GM12878 (cell line): ENCODE measurements at regions not wholly inside any gene's neighbourhood (a gene's known extent, or its start where the extent isn't known, plus 50 kb on each side); places are given as distances from the start of the nearest gene placed in this dataset.

Source experiments
- ATAC-seq: fragments of 200-7000 bp; cut with Tn5 transposase; 3 replicates; pipeline ENCODE4 v1.9.1; 2020; ENCODE audit warnings: mild to moderate bottlenecking, moderate library complexity
- BruUV-seq: library from RNA; stranded (reverse); fragments of 400-500 nt; replicated peaks from 2 replicates; lab custom pipeline; 2021; lab: Mats Ljungman, UMichigan
- CTCF ChIA-PET: fragments of 300-600 bp; sonication (Branson Sonifier 250); formaldehyde crosslinking; extraction: SDS; loops from one replicate; lab custom pipeline; 2021; ENCODE audit warnings: inconsistent platforms; lab: Yijun Ruan, JAX
- POLR2A ChIA-PET: fragments of 350-600 bp; formaldehyde crosslinking; extraction: SDS; loops from one replicate; lab custom pipeline; 2021; ENCODE audit warnings: inconsistent platforms; lab: Charles Lee
- RAD21 ChIA-PET: fragments of 300-600 bp; sonication (Branson Sonifier 250); formaldehyde crosslinking; loops from one replicate; lab custom pipeline; 2023; ENCODE audit warnings: antibody characterized with exemption; ENCODE audit not compliant: unreplicated experiment; lab: Charles Lee
- SMC1A ChIA-PET: fragments of 300-600 bp; sonication (Branson Sonifier 250); formaldehyde crosslinking; loops from one replicate; lab custom pipeline; 2023; ENCODE audit not compliant: unreplicated experiment, uncharacterized antibody; lab: Charles Lee
- DNase-seq: peaks from one replicate; pipeline ENCODE4 v3.0.0-alpha.2; 2011; ENCODE audit warnings: low read depth, low spot score
- FAIRE-seq: peaks from 3 replicates; lab custom pipeline; 2011; peaks lifted over from hg19 to GRCh38; lab: Jason Lieb, UNC
- H2AFZ ChIP-seq: 2 replicates; pipeline ENCODE4 v1.6.0; 2011; ENCODE audit warnings: low read depth, low read length, control low read depth; ENCODE audit not compliant: control insufficient read depth
- H3K27ac ChIP-seq: 2 replicates; pipeline ENCODE4 v1.5.1; 2011; ENCODE audit warnings: control low read depth; ENCODE audit not compliant: control insufficient read depth, insufficient read depth
- H3K27me3 ChIP-seq, 2 experiments: replicated peaks in 1 of 2; 2 replicates each; pipeline versions ENCODE4 v1.6.0 to v1.6.1; 2011; ENCODE audit warnings: low read length in 1 of 2; ENCODE audit not compliant: control insufficient read depth in 2 of 2, insufficient read depth in 2 of 2
- H3K36me3 ChIP-seq, 2 experiments: 2 replicates each; pipeline ENCODE4 v1.5.1; 2011; ENCODE audit warnings: low read length in 1 of 2; ENCODE audit not compliant: control insufficient read depth in 2 of 2, insufficient read depth in 2 of 2
- H3K4me1 ChIP-seq: 2 replicates; pipeline ENCODE4 v1.6.1; 2011; ENCODE audit warnings: mild to moderate bottlenecking, low read length, moderate library complexity, mixed read lengths; ENCODE audit not compliant: control insufficient read depth, insufficient read depth
- H3K4me2 ChIP-seq: 2 replicates; pipeline ENCODE4 v1.6.0; 2011; ENCODE audit warnings: control low read depth; ENCODE audit not compliant: control insufficient read depth, insufficient read depth
- H3K4me3 ChIP-seq: fragments of 200-600 bp; sonication (generic); 2 replicates; pipeline ENCODE4 v1.5.1; 2016
- H3K79me2 ChIP-seq: 2 replicates; pipeline ENCODE4 v1.6.0; 2011; ENCODE audit warnings: low read length; ENCODE audit not compliant: control insufficient read depth, insufficient read depth
- H3K9ac ChIP-seq: 2 replicates; pipeline ENCODE4 v1.8.0; 2011; ENCODE audit warnings: low read length, control low read depth, mixed read lengths; ENCODE audit not compliant: control insufficient read depth, insufficient read depth
- H3K9me3 ChIP-seq: replicated peaks from 3 replicates; pipeline ENCODE4 v1.5.1; 2011; ENCODE audit warnings: mild to moderate bottlenecking, low read length; ENCODE audit not compliant: control insufficient read depth, insufficient read depth
- H4K20me1 ChIP-seq: 2 replicates; pipeline ENCODE4 v1.6.0; 2011; ENCODE audit not compliant: control insufficient read depth, insufficient read depth
- BMI1 ChIP-seq: fragments of 450-650 bp; IDR thresholded peaks from 2 replicates; pipeline ENCODE4 v1.6.1; 2016; ENCODE audit warnings: mild to moderate bottlenecking, moderate library complexity, borderline replicate concordance
- CHD4 ChIP-seq: fragments of 200-600 bp; sonication (generic); IDR thresholded peaks from 2 replicates; pipeline ENCODE4 v1.6.1; 2016; ENCODE audit warnings: mild to moderate bottlenecking
- PML ChIP-seq: IDR thresholded peaks from 2 replicates; pipeline ENCODE4 v1.6.1; 2012; ENCODE audit warnings: low read length, inconsistent platforms
- POU2F2 ChIP-seq: IDR thresholded peaks from 3 replicates; pipeline ENCODE4 v1.6.1; 2011; ENCODE audit warnings: low read depth, mild to moderate bottlenecking, low read length, borderline replicate concordance
- RB1 ChIP-seq: fragments of 450-650 bp; formaldehyde crosslinking; IDR thresholded peaks from 2 replicates; pipeline ENCODE4 v1.6.1; 2017; ENCODE audit warnings: mild to moderate bottlenecking, borderline replicate concordance
- SMC3 ChIP-seq: IDR thresholded peaks from 2 replicates; pipeline ENCODE4 v1.6.1; 2011; ENCODE audit warnings: low read length, improper control_type of control experiment, borderline replicate concordance
- WGBS: methylation state at CpG from one replicate; pipeline ENCODE4 v1.1.6; 2016; ENCODE audit warnings: low lambda C conversion rate; ENCODE audit not compliant: insufficient replicate concordance, insufficient coverage; ENCODE audit errors: missing lambda C conversion rate; 5-methylcytosine and 5-hydroxymethylcytosine counted together
- in situ Hi-C: fragments of 300-500 bp; cut with MboI; formaldehyde crosslinking; loops from 9 replicates; pipeline ENCODE4 v1.14.3; 2018; ENCODE audit warnings: mixed read lengths
- intact Hi-C: fragments of 100-400 bp; cut with micrococcal nuclease; formaldehyde crosslinking; loops from one replicate; pipeline ENCODE4 v1.14.2; 2022; ENCODE audit not compliant: unreplicated experiment
- TF ChIP-seq, protein P1 (sequence below): fragments of 450-650 bp; IDR thresholded peaks from 2 replicates; pipeline ENCODE4 v1.6.1; 2017; ENCODE audit warnings: mild to moderate bottlenecking, low read depth, inconsistent platforms; ENCODE audit not compliant: poor library complexity, severe bottlenecking
- TF ChIP-seq, protein P2 (sequence below): fragments of 450-650 bp; formaldehyde crosslinking; IDR thresholded peaks from 2 replicates; pipeline ENCODE4 v1.5.0; 2022; ENCODE audit warnings: mild to moderate bottlenecking, missing genetic modification characterization

DNA sequence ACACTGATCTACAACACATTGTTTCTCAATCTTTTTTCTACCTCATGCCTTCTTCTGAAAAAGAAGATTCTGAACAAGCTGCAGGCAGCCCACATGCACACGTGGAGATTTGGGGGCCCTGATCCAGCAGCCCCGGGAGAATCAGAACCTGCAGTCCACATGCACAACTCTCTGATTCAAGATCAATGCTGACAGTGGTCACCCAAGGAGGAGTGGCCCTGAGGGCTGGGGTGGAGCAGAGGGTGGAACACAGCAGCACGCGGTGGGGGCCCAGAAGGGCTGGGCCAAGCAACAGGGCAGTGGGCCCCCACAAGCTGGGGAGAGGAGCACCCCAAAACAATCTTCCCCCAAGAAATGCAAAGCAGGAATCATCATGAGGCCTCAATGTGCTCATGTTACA is 202.1 kb upstream of the NSMCE3 start (continued):
- TF ChIP-seq, protein P1, sequence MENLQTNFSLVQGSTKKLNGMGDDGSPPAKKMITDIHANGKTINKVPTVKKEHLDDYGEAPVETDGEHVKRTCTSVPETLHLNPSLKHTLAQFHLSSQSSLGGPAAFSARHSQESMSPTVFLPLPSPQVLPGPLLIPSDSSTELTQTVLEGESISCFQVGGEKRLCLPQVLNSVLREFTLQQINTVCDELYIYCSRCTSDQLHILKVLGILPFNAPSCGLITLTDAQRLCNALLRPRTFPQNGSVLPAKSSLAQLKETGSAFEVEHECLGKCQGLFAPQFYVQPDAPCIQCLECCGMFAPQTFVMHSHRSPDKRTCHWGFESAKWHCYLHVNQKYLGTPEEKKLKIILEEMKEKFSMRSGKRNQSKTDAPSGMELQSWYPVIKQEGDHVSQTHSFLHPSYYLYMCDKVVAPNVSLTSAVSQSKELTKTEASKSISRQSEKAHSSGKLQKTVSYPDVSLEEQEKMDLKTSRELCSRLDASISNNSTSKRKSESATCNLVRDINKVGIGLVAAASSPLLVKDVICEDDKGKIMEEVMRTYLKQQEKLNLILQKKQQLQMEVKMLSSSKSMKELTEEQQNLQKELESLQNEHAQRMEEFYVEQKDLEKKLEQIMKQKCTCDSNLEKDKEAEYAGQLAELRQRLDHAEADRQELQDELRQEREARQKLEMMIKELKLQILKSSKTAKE: no peak
- TF ChIP-seq PML (no peak), RB1 (no peak), CHD4 (no peak)

- no peaks in the 10 kb centered on the region for H3K79me2 ChIP-seq
- BruUV-seq: no TSS peak
- 48% methylated on average over 13 of the region's 13 CpGs for whole genome bisulfite sequencing
- intact Hi-C loops: no loop called here
- H3K9ac ChIP-seq: no peak overlapping the region
- no peak overlapping the region for H3K4me3 ChIP-seq
- in situ Hi-C loops: no loop called here
- ChIA-PET RAD21 (no interaction called here), SMC1A (no interaction called here), CTCF (no interaction called here), POLR2A (no interaction called here)
- no peaks in the 10 kb centered on the region for H3K36me3 ChIP-seq
- ATAC-seq (no peak), DNase-seq (no peak), FAIRE-seq (no peak)
- H3K9me3 ChIP-seq: no peaks in the 10 kb centered on the region
- no peaks in the 10 kb centered on the region for H3K4me1 ChIP-seq
- H3K27me3 ChIP-seq: no peaks in the 10 kb centered on the region
- no peak overlapping the region for H3K4me2 ChIP-seq
- no peaks in the 10 kb centered on the region for H4K20me1 ChIP-seq
- H2AFZ ChIP-seq: no peak overlapping the region
- TF ChIP-seq, protein P2, sequence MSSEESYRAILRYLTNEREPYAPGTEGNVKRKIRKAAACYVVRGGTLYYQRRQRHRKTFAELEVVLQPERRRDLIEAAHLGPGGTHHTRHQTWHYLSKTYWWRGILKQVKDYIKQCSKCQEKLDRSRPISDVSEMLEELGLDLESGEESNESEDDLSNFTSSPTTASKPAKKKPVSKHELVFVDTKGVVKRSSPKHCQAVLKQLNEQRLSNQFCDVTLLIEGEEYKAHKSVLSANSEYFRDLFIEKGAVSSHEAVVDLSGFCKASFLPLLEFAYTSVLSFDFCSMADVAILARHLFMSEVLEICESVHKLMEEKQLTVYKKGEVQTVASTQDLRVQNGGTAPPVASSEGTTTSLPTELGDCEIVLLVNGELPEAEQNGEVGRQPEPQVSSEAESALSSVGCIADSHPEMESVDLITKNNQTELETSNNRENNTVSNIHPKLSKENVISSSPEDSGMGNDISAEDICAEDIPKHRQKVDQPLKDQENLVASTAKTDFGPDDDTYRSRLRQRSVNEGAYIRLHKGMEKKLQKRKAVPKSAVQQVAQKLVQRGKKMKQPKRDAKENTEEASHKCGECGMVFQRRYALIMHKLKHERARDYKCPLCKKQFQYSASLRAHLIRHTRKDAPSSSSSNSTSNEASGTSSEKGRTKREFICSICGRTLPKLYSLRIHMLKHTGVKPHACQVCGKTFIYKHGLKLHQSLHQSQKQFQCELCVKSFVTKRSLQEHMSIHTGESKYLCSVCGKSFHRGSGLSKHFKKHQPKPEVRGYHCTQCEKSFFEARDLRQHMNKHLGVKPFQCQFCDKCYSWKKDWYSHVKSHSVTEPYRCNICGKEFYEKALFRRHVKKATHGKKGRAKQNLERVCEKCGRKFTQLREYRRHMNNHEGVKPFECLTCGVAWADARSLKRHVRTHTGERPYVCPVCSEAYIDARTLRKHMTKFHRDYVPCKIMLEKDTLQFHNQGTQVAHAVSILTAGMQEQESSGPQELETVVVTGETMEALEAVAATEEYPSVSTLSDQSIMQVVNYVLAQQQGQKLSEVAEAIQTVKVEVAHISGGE (CRISPR knock-in tag): no peak
- TF ChIP-seq POU2F2: no peak
- TF ChIP-seq SMC3: no peak
- no peak for TF ChIP-seq BMI1
- no peak overlapping the region for H3K27ac ChIP-seq
These were observed 201.7 kb upstream of the NSMCE3 start for GRCh38 chr15:29471306-29471705.
